Activated naive CD8-positive, alpha-beta T cell treated with anti-CD3 and anti-CD28 coated beads, Interleukin-2, amount 50 U/mL, for 16 hours (primary cell): ENCODE measurements at regions not wholly inside any gene's neighbourhood (a gene's known extent, or its start where the extent isn't known, plus 50 kb on each side); places are given as distances from the start of the nearest gene placed in this dataset.
"Not testable (repeated sequence)": the region's sequence is repeated elsewhere in the genome, so short reads cannot be mapped to it uniquely, and the experiment has no call there.

ENCODE experiments used
- DNase-seq: peaks from one replicate; pipeline ENCODE4 v3.0.0-alpha.2; 2020; ENCODE audit warnings: low read depth, low spot score

- DNase-seq: no peak
Measured at GRCh38 chr14:38409071-38409705, 153.3 kb upstream of the CLEC14A start.

DNA sequence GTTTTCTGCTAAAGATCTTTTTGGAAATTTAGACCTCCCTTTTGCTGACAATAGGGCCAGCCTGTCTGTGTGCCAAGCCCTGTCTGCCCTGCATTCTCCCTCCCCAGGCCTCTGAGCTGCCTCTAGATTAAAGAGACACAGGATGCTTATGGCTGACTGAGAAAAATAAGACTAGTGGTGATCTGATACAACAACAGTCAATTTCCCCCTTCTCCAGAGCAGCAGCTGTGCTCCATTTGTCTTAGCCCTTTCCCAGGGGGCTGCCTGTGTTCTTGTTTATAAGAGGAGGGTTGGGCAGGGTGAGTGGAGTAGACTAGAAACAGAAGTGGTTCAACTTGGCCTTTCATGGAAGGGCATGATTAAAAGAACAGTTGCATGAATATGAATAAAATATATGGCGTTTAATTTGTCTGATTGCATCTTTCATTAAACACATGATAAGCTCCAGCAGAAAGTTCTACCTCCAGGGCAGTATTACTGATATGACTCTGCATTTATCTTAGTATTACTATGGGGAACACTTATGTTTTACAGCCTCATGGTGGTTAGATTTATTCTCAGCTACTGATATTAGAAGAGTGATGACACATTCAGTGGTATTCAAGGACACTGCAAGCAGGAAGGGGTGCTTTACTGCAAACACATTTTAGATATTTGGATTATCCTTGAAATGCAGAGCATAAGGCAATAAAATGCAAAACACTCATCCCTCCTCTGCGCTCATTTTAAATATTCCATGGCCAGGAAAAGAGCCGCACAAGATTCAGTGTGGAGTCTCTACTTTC lies 150.2 kb upstream of the CLEC14A start:
- DNase-seq: no peak

GRCh38 chr14:38404616-38405015 lies 148.7 kb upstream of the CLEC14A start:
- DNase-seq: no peak

DNA sequence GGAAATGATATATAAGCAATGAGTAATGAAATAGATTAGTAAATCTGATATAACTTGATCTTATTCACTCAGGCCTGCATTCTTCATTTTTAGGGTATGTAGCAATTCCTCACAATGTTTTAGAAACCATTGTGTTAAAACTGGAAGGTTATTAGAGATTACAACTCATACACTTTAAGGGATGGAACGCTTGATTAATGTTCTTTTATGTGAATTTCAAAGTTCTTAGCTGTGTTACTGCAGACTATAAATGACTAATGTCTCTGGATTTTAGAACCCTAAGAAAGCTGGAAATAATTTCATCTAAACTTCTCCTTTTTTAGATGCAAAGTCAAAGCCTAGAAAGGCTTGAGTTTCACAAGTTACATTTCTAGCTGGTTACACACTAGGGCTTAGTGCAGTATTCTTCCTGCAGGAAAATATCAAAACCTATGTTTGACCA lies 148.2 kb upstream of the CLEC14A start:
- DNase-seq: no peak

DNA sequence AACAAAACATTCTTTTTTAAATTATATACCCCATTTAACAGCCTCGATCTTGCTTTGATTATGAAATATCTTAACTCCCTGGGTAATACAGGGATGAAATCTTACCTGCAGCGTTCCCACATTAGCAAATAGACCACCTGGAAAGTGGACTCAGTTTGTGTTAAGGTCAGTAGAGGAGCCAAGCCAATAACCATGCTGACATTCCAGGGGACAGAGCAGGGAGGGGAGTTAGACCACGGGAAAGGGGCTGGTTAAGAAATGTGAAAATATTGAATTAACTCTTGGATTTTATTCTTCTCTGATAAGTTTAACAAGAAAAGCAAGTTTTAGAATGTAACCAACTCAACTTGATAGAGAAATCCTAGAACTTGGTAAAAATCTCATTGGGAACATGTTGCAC lies 144.9 kb upstream of the CLEC14A start:
- DNase-seq: no peak

DNA sequence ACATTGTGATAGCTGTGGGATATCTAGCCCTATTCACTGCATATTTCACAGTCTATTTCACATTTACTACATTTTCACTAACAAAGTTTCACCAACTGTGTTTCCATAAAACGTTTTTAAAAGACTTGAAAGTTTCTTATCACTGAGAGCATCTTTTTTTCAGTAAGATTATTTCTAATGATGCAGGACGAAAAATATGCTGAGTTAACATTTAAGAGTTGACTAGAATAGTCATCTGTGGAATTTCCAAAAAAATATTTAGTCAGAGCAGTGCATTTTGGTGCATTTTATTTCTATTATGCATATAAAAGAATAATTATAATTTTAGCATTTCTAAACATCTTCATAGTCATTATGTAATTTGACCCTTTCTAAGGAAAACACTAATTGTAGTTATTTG lies 143.8 kb upstream of the CLEC14A start:
- no peak for DNase-seq

DNA sequence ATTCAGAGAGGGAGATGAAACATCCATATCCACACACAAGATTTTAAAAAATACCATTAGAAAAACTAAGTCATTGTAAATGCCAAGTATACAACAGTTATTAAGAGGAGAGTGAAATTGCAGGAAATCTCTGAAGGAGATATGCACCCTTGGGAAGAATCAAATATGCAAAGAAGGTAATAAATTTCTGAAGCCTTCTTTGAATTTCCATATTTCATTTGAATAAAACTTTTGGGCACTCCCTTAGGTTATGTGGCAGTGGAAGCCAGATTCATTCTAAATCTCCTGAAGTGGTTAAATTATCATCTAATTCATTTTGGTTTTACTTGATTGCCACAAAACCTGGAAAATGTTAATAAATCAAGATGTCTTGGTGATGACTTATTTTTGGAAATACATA lies 138.9 kb upstream of the CLEC14A start:
- DNase-seq: no peak

- no peak for DNase-seq
Measured at GRCh38 chr14:38394064-38394463, 138.2 kb upstream of the CLEC14A start.

DNA sequence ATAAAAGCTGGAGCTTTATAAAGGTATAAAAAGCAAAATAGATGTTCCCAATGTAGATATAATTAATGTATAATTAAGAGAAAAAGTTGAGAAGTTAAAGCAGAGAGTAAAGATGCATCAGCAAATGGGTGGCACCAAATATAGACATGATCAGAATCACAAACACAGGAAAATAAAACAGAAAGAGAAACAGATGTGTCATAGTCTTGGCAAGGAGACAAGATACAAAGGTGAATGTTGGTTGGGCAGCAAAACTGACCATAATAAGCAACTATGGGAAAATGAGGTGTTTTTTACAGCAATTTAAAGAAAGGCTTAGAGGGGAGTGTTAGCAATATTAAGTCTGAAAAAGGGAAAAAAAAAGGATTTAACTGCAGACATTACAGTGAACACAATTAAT lies 135.4 kb upstream of the CLEC14A start:
- no peak for DNase-seq

GRCh38 chr14:38389681-38390080 lies 133.8 kb upstream of the CLEC14A start:
- no peak for DNase-seq

DNA sequence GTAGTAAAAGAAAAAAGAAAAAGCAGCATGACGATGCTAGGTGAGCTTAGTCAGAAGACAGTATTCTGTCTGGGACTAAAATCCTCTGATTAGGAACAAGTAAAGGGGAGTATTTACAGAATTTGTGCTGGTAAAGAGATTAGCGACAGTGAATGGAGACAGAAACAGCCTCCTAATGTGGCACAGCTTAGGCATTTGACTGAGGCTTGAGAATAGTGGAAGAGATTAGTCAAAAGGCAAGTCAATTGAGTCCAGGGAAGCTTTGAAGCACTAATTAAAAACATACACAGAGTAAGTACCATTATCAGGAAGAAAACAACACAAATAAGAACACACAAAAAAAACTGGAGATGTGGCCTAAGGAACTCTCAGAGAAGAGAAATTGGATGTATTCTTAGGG lies 131.9 kb upstream of the CLEC14A start:
- DNase-seq: no peak

- DNase-seq: no peak
Measured at GRCh38 chr14:38385836-38386235, 129.9 kb upstream of the CLEC14A start.

DNA sequence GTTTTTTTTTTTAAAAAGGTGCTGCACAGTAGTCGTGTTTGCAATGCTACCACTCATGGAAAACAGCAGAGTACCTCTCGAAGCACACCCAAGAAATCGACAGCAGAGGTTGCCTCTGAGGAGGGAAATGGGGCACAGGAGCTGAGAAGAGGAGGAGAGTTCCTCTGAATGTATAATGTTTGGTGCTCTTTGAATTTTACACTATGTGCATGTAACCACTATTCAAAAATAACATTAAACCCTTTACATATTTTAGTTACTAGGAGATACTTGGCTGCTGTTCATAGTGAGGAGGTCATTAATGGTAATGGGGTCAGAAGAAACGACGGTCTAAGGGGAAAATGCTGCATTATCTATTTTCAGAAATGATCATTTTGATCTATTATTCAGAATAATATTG lies 129.4 kb upstream of the CLEC14A start:
- DNase-seq: no peak

- DNase-seq: no peak
Measured at GRCh38 chr14:38384741-38385140, 128.8 kb upstream of the CLEC14A start.

DNA sequence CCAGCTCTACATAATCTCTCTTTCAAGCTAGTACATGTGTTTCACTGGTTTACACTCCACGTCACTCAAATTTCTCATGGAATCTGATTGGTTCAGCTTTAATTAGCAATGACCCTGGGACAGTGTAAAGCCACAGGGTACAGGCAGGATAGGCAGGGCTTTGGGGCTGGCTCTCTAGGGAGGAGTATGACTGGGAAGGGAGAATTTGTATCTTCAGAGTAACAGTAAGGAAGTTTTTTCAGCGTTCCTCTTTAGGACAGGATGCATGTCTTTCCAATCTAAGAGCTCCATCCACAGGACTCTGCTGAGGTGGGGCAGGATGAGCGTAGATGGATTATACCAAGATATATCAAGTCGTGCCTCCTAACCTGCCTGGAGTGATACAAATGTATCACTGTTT lies 112.0 kb upstream of the CLEC14A start:
- no peak for DNase-seq

DNA sequence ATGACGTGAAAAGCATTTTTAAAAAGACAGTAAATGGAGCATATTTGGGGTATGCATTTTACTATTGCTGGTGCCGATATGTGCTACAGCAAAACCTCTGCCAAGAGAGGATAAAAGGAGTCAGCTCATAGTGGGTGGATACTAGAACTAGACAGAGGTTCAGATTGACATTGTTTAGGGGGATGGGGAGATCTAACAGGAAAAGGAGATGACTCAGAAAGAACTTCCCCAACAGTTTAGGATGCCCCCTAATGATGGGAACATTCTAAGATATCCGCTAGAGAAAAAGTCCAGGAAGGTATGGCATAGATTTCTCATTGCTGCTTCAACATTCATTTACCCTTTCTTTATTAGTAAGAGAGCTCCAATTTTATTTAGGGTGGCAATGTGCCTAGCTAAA lies 110.5 kb upstream of the CLEC14A start:
- DNase-seq: no peak

DNA sequence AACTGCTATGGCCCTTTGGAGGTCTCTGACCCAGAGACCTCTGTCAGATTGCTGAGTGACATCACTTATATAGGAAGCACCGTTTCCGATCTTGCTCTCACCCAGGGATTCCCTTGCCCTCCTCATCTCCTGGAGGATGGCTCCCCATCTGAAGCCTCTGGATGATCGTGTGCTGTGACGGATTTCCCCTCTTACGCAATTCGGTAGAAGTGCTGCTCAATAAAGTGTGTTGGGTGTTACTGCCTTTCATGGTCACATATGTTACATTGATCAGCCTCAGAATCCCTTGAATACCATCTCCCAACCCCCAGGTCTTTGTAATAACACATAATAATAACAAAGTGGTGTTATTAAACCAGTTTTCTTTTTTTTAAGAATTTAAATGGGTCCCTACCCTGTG lies 107.3 kb upstream of the CLEC14A start:
- DNase-seq: no peak

DNA sequence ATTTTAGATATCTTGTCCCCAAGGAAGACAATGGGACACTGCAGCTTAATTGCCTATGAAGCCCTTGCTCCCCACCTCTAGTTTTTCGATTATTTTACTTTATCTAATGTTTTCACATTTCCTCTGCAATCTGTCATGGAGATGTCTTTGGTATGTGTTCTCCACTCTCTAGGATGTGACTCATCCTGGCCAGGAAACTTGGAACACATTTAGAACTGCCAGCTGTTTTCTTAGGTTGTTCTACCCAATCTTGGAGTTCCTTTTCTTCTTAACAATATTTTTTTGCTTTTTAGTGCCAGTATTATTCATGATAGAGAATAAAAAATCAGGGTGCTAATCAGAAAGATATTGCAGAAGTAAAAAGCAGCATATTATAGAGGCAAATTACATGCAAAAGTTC lies 101.7 kb upstream of the CLEC14A start:
- DNase-seq: no peak

- DNase-seq: not testable (repeated sequence)
Measured at GRCh38 chr14:38355473-38355872, 99.6 kb upstream of the CLEC14A start.

- DNase-seq: no peak
Measured at GRCh38 chr14:38350102-38350501, 94.2 kb upstream of the CLEC14A start.

- no peak for DNase-seq
Measured at GRCh38 chr14:38342803-38343202, 86.9 kb upstream of the CLEC14A start.

DNA sequence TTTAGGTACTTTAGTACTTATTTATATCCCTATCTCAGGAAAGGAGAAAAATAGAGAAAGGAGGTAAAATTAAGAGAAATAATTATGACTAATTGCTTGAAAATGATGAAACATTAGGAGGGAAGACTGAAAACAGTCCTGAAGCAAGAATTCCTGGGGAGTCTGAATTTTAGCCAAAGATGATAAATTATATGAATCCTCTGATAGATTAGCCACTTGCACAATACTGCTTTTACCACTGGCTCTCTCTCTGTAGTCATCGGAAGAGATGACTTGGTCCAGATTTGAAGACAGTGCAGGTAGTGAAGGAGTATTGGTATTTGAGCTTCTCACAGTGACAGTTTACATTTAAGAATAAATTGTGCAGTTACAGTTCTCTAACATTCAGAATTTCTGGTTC lies 83.8 kb upstream of the CLEC14A start:
- DNase-seq: no peak

DNA sequence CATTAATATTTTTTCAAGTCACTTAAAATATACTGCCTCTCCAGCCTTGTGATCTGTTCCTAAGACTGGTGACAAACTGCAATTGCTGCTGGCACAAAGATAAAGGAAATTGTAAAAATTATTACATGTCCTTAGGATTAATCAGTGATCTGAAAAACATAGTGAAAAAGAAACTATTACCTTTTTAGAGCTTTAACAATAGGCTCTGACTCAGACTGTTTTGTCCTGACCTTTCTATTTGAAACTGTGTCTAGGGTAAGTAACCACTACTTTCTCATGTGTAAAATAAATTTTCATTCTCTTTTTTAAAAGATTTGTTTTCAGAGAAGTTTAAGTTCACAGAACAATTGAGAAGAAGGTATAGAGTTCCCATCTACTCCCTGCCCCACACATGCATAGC lies 80.4 kb upstream of the CLEC14A start:
- DNase-seq: no peak
